Upper lobe of left lung (tissue), 6 donors: ENCODE measurements at regions not wholly inside any gene's neighbourhood (a gene's known extent, or its start where the extent isn't known, plus 50 kb on each side); places are given as distances from the start of the nearest gene placed in this dataset.

Experiments
- ATAC-seq, 2 donors: fragments of 200-7000 bp; cut with Tn5 transposase; one replicate each; pipeline ENCODE4 v1.9.1; 2022; ENCODE audit warnings: mild to moderate bottlenecking in 2 of 2, moderate library complexity in 2 of 2; ENCODE audit not compliant: low FRiP score in 2 of 2
- DNase-seq, 2 donors: peaks; one replicate each; pipeline ENCODE4 v3.0.0-alpha.2; 2019 to 2020
- H3K27ac ChIP-seq, 4 donors: fragments of 200-600 bp; sonication (generic); one replicate each; pipeline ENCODE4 v1.5.1; 2016 to 2019
- H3K27me3 ChIP-seq, 4 donors: fragments of 200-600 bp; sonication (generic); one replicate each; pipeline ENCODE4 v1.5.1; 2017 to 2019
- H3K36me3 ChIP-seq, 4 donors: fragments of 200-600 bp; sonication (generic); one replicate each; pipeline ENCODE4 v1.5.1; 2016 to 2019
- H3K4me1 ChIP-seq, 4 donors: fragments of 200-600 bp; sonication (generic); one replicate each; pipeline ENCODE4 v1.5.1; 2018 to 2019
- H3K4me3 ChIP-seq, 4 donors: fragments of 200-600 bp; sonication (generic); one replicate each; pipeline ENCODE4 v1.5.1; 2017 to 2019; ENCODE audit warnings: mild to moderate bottlenecking in 2 of 4, moderate library complexity in 1 of 4
- H3K9me3 ChIP-seq, 4 donors: fragments of 200-600 bp; sonication (generic); one replicate each; pipeline ENCODE4 v1.5.1; 2018 to 2019
- CTCF ChIP-seq, 6 experiments: fragments of 450-650 bp in 4 of 6; fragments of 200-600 bp in 2 of 6; sonication (generic) in 2 of 6; IDR thresholded peaks; one replicate each; pipeline ENCODE4 v1.5.1; 2016 to 2019; ENCODE audit warnings: antibody characterized with exemption in 6 of 6
- EP300 ChIP-seq, 4 donors: sonication (generic); formaldehyde crosslinking; IDR thresholded peaks; one replicate each; pipeline ENCODE4 v1.5.1; 2017; ENCODE audit warnings: antibody characterized with exemption in 4 of 4, control low read depth in 2 of 4
- POLR2A ChIP-seq, 4 donors: fragments of 450-650 bp; IDR thresholded peaks; one replicate each; pipeline ENCODE4 v1.5.1; 2016 to 2017; ENCODE audit warnings: antibody characterized with exemption in 4 of 4, mild to moderate bottlenecking in 2 of 4
- POLR2AphosphoS5 ChIP-seq, 2 donors: sonication (generic); formaldehyde crosslinking; IDR thresholded peaks; one replicate each; pipeline ENCODE4 v1.5.1; 2017; ENCODE audit warnings: antibody characterized with exemption in 2 of 2
- WGBS, 2 donors: methylation state at CpG; one replicate each; pipeline ENCODE4 v1.1.5; 2017 to 2018; 5-methylcytosine and 5-hydroxymethylcytosine counted together
- donor health status: DM: no; HTN: no; CAD: no; lungs with moderate emphysema.
- donor health status: DM: no; HTN: yes; CAD: no; lungs with severe emphysema.

- H3K9me3 ChIP-seq = no peaks in the 10 kb centered on the region
- H3K27me3 ChIP-seq = no peaks in the 10 kb centered on the region
- H3K36me3 ChIP-seq = no peaks in the 10 kb centered on the region
- TF ChIP-seq POLR2A (IDR thresholded peaks at IDR 0.05) (no peak), CTCF (IDR thresholded peaks at IDR 0.05) (no peak), POLR2AphosphoS5 (IDR thresholded peaks at IDR 0.05) (no peak), EP300 (IDR thresholded peaks at IDR 0.05) (no peak)
- DNase-seq (no peak), ATAC-seq (no peak)
- no peak overlapping the region for H3K4me3 ChIP-seq
- no peaks in the 10 kb centered on the region for H3K4me1 ChIP-seq
- no peak overlapping the region for H3K27ac ChIP-seq
Observed at GRCh38 chr2:176502619-176503018, 233.4 kb downstream of the MTX2 start.

GRCh38 chr2:176503776-176504175 is 234.5 kb downstream of the MTX2 start:
- DNase-seq = no peak
- no peak for ATAC-seq
- no peaks in the 10 kb centered on the region for H3K4me1 ChIP-seq
- no peaks in the 10 kb centered on the region for H3K9me3 ChIP-seq
- WGBS, 2 donors = 67 to 79% methylated on average over 1 of the region's 1 CpG
- TF ChIP-seq CTCF (IDR thresholded peaks at IDR 0.05) (no peak), POLR2A (IDR thresholded peaks at IDR 0.05) (no peak), EP300 (IDR thresholded peaks at IDR 0.05) (no peak), POLR2AphosphoS5 (IDR thresholded peaks at IDR 0.05) (no peak)
- H3K27me3 ChIP-seq = no peaks in the 10 kb centered on the region
- H3K36me3 ChIP-seq = no peaks in the 10 kb centered on the region
- H3K4me3 ChIP-seq = no peak overlapping the region
- H3K27ac ChIP-seq = no peak overlapping the region

GRCh38 chr2:176504440-176504839 is 235.2 kb downstream of the MTX2 start:
- Histone ChIP-seq H3K36me3 (no peaks in the 10 kb centered on the region), H3K4me1 (no peaks in the 10 kb centered on the region), H3K27ac (no peak overlapping the region), H3K27me3 (no peaks in the 10 kb centered on the region), H3K4me3 (no peak overlapping the region), H3K9me3 (no peaks in the 10 kb centered on the region)
- no peak for DNase-seq
- peak in 1 of 2 donors; percentile 41 for ATAC-seq
- TF ChIP-seq CTCF (IDR thresholded peaks at IDR 0.05) = no peak
- TF ChIP-seq POLR2A (IDR thresholded peaks at IDR 0.05) = no peak
- no peak for TF ChIP-seq POLR2AphosphoS5 (IDR thresholded peaks at IDR 0.05)
- TF ChIP-seq EP300 (IDR thresholded peaks at IDR 0.05) = no peak

GRCh38 chr2:176507786-176508185 is 238.5 kb downstream of the MTX2 start:
- H3K27me3 ChIP-seq = no peaks in the 10 kb centered on the region
- no peaks in the 10 kb centered on the region for H3K36me3 ChIP-seq
- DNase-seq = no peak
- no peaks in the 10 kb centered on the region for H3K4me1 ChIP-seq
- no peaks in the 10 kb centered on the region for H3K9me3 ChIP-seq
- peak in 1 of 2 donors; percentile 66 for ATAC-seq
- 60 to 86% methylated on average over 3 of the region's 3 CpGs for WGBS, 2 donors
- TF ChIP-seq POLR2AphosphoS5 (IDR thresholded peaks at IDR 0.05) (no peak), CTCF (IDR thresholded peaks at IDR 0.05) (no peak), EP300 (IDR thresholded peaks at IDR 0.05) (no peak), POLR2A (IDR thresholded peaks at IDR 0.05) (no peak)
- no peak overlapping the region for H3K4me3 ChIP-seq
- H3K27ac ChIP-seq = no peak overlapping the region

- DNase-seq = no peak
- no peak overlapping the region for H3K4me3 ChIP-seq
- H3K9me3 ChIP-seq = no peaks in the 10 kb centered on the region
- no peak for ATAC-seq
- WGBS, 2 donors = 89 to 90% methylated on average over 1 of the region's 1 CpG
- no peaks in the 10 kb centered on the region for H3K36me3 ChIP-seq
- H3K4me1 ChIP-seq = no peaks in the 10 kb centered on the region
- H3K27ac ChIP-seq = no peak overlapping the region
- H3K27me3 ChIP-seq = no peaks in the 10 kb centered on the region
- TF ChIP-seq POLR2AphosphoS5 (IDR thresholded peaks at IDR 0.05) = no peak
- TF ChIP-seq POLR2A (IDR thresholded peaks at IDR 0.05) = no peak
- TF ChIP-seq EP300 (IDR thresholded peaks at IDR 0.05) = no peak
- no peak for TF ChIP-seq CTCF (IDR thresholded peaks at IDR 0.05)
Observed at GRCh38 chr2:176508374-176508773, 239.1 kb downstream of the MTX2 start.
